HG03378 (cell line): ENCODE measurements at regions not wholly inside any gene's neighbourhood (a gene's known extent, or its start where the extent isn't known, plus 50 kb on each side); places are given as distances from the start of the nearest gene placed in this dataset.

Experiments used
- ATAC-seq: cut with Tn5 transposase; IDR thresholded peaks from one replicate; pipeline ENCODE4 v1.9.1; 2021; ENCODE audit warnings: mild to moderate bottlenecking, moderate library complexity; ENCODE audit not compliant: unreplicated experiment

GRCh38 chr6:8583291-8583690, 147.9 kb upstream of the SLC35B3 start:
- no peak for ATAC-seq

- no peak for ATAC-seq
Measured at GRCh38 chr6:8579372-8579771, 144.0 kb upstream of the SLC35B3 start.

- ATAC-seq = no peak
Measured at GRCh38 chr6:8578006-8578405, 142.7 kb upstream of the SLC35B3 start.

- ATAC-seq = no peak
Measured at GRCh38 chr6:8574749-8575468, 139.6 kb upstream of the SLC35B3 start.

GRCh38 chr6:8574311-8574710, 139.0 kb upstream of the SLC35B3 start:
- no peak for ATAC-seq

GRCh38 chr6:8570256-8570920, 135.0 kb upstream of the SLC35B3 start:
- no peak for ATAC-seq

- ATAC-seq = no peak
Measured at GRCh38 chr6:8562125-8562524, 126.8 kb upstream of the SLC35B3 start.

GRCh38 chr6:8558953-8559352, 123.6 kb upstream of the SLC35B3 start:
- no peak for ATAC-seq

GRCh38 chr6:8557014-8557748, 121.8 kb upstream of the SLC35B3 start:
- ATAC-seq = no peak

GRCh38 chr6:8556370-8557013, 121.1 kb upstream of the SLC35B3 start:
- no peak for ATAC-seq

GRCh38 chr6:8551993-8552392, 116.6 kb upstream of the SLC35B3 start:
- ATAC-seq = no peak

- no peak for ATAC-seq
Measured at GRCh38 chr6:8551386-8551785, 116.0 kb upstream of the SLC35B3 start.

- ATAC-seq = no peak
Measured at GRCh38 chr6:8549074-8549790, 113.9 kb upstream of the SLC35B3 start.

GRCh38 chr6:8546496-8546895, 111.2 kb upstream of the SLC35B3 start:
- no peak for ATAC-seq

GRCh38 chr6:8545336-8545735, 110.0 kb upstream of the SLC35B3 start:
- ATAC-seq = no peak

GRCh38 chr6:8543714-8544113, 108.4 kb upstream of the SLC35B3 start:
- no peak for ATAC-seq

GRCh38 chr6:8539453-8539852, 104.1 kb upstream of the SLC35B3 start:
- peak; percentile 67 for ATAC-seq

- ATAC-seq = no peak
Measured at GRCh38 chr6:8536122-8536521, 100.8 kb upstream of the SLC35B3 start.

GRCh38 chr6:8535519-8535918, 100.2 kb upstream of the SLC35B3 start:
- ATAC-seq = no peak

GRCh38 chr6:8530785-8531435, 95.6 kb upstream of the SLC35B3 start:
- ATAC-seq = no peak
